ENCODE measurements at regions not wholly inside any gene's neighbourhood (a gene's known extent, or its start where the extent isn't known, plus 50 kb on each side); places are given as distances from the start of the nearest gene placed in this dataset.

DNA sequence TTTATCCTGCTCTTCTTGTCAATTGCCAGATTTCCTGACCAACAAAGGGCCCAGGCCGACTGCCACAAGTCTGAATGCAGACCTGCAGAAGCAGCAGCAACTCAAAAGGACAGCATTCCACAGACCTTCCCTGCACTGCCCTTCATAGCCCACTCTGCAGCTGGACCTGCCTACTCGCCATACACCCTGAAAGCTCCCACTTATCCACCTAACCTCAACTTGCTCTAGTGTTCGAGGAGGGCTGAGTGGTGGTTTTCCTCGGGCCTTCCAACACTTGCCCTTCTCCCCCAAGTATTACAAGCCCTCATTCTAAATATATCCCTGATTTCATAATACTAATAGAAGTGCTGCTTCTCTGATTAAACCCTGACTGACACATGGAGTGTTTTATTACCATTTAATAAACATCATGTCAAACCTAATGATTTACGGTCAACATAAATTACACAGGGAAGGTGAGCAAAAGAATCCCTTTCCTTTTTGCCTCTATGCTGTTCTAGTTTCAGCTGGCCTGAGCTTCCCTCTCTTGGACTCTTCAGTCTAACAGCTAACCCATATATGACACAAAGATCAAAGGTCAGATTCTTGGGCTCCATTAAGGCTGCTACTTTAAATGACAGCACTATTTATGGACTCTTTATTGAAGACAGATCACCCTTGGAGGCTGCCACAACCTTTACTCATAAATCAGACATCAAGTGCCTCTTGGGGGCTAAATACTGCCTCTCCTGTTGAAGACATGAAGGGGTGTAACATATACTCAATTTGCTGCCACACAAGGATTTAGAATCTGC, 1546.9 kb upstream of the TMEM132C start:
- Mint-ChIP-seq H3K27ac (no peak overlapping the region), H3K4me3 (no peak overlapping the region), H3K36me3 (ENCODE audit: low read depth) (peaks cover 52% of the 10 kb centered on the region), H3K4me1 (no peaks in the 10 kb centered on the region), H3K9me3 (peaks cover 92% of the 10 kb centered on the region), H3K27me3 (ENCODE audit: insufficient read depth, low read depth, poor library complexity) (peaks cover 7% of the 10 kb centered on the region)
- Histone ChIP-seq H3K27me3 (ENCODE audit: insufficient read depth) (peaks cover 2% of the 10 kb centered on the region), H4K20me1 (replicated peaks; ENCODE audit: insufficient read depth) (no peaks in the 10 kb centered on the region), H3K36me3 (ENCODE audit: insufficient read depth) (no peaks in the 10 kb centered on the region), H3F3A (replicated peaks; ENCODE audit: low read depth) (no peaks in the 10 kb centered on the region), H3K9me2 (ENCODE audit: insufficient read depth) (no peaks in the 10 kb centered on the region), H3K79me2 (replicated peaks; ENCODE audit: insufficient read depth) (no peaks in the 10 kb centered on the region), H3K4me3 (no peak overlapping the region), H2AFZ (no peak overlapping the region), H3K4me1 (ENCODE audit: insufficient read depth) (no peaks in the 10 kb centered on the region), H3K4me2 (no peak overlapping the region), H3K27ac (ENCODE audit: low read depth) (no peak overlapping the region)
- ATAC-seq (no peak), DNase-seq (ENCODE audit: low spot score) (no peak)
- TF ChIP-seq, protein P1, sequence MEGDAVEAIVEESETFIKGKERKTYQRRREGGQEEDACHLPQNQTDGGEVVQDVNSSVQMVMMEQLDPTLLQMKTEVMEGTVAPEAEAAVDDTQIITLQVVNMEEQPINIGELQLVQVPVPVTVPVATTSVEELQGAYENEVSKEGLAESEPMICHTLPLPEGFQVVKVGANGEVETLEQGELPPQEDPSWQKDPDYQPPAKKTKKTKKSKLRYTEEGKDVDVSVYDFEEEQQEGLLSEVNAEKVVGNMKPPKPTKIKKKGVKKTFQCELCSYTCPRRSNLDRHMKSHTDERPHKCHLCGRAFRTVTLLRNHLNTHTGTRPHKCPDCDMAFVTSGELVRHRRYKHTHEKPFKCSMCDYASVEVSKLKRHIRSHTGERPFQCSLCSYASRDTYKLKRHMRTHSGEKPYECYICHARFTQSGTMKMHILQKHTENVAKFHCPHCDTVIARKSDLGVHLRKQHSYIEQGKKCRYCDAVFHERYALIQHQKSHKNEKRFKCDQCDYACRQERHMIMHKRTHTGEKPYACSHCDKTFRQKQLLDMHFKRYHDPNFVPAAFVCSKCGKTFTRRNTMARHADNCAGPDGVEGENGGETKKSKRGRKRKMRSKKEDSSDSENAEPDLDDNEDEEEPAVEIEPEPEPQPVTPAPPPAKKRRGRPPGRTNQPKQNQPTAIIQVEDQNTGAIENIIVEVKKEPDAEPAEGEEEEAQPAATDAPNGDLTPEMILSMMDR (conservative IDR thresholded peaks at IDR 0.05; ENCODE audit: low read depth in 2 of 2), result no peak

GRCh38 chr12:126726481-126727217, 1540.3 kb upstream of the TMEM132C start:
- Histone ChIP-seq H3K36me3 (ENCODE audit: insufficient read depth) (no peaks in the 10 kb centered on the region), H3K27ac (ENCODE audit: low read depth) (no peak overlapping the region), H3K27me3 (ENCODE audit: insufficient read depth) (peaks cover 42% of the 10 kb centered on the region), H3K4me1 (ENCODE audit: insufficient read depth) (peaks cover 4% of the 10 kb centered on the region), H2AFZ (peak overlapping the region; percentile 59; the same call in 1 of the 2 replicates), H3K4me2 (peak overlapping the region; percentile 75), H3K79me2 (replicated peaks; ENCODE audit: insufficient read depth) (no peaks in the 10 kb centered on the region), H3K9me2 (ENCODE audit: insufficient read depth) (no peaks in the 10 kb centered on the region), H3F3A (replicated peaks; ENCODE audit: low read depth) (no peaks in the 10 kb centered on the region), H4K20me1 (replicated peaks; ENCODE audit: insufficient read depth) (no peaks in the 10 kb centered on the region), H3K4me3 (peak overlapping the region; percentile 53)
- H3K27ac Mint-ChIP-seq, result no peak overlapping the region
- H3K36me3 Mint-ChIP-seq (ENCODE audit: low read depth), result peaks cover 44% of the 10 kb centered on the region
- H3K9me3 Mint-ChIP-seq, result peaks cover 90% of the 10 kb centered on the region
- H3K27me3 Mint-ChIP-seq (ENCODE audit: insufficient read depth, low read depth, poor library complexity), result peaks cover 1% of the 10 kb centered on the region
- DNase-seq (ENCODE audit: low spot score), result peak; percentile 40
- no peak for ATAC-seq
- H3K4me3 Mint-ChIP-seq, result no peak overlapping the region
- H3K4me1 Mint-ChIP-seq, result no peaks in the 10 kb centered on the region
- TF ChIP-seq POLR2AphosphoS5 (IDR thresholded peaks at IDR 0.05; ENCODE audit: low read depth) (no peak), NANOG (IDR thresholded peaks at IDR 0.05; ENCODE audit: borderline replicate concordance) (no peak), EZH2 (IDR thresholded peaks at IDR 0.05; ENCODE audit: low read depth, unreplicated experiment) (no peak), JUNB (IDR thresholded peaks at IDR 0.05; ENCODE audit: unreplicated experiment) (no peak), ETS1 (IDR thresholded peaks at IDR 0.05) (no peak), ZNF114 (CRISPR knock-in tag; IDR thresholded peaks at IDR 0.05) (no peak)
- TF ChIP-seq, protein P2, sequence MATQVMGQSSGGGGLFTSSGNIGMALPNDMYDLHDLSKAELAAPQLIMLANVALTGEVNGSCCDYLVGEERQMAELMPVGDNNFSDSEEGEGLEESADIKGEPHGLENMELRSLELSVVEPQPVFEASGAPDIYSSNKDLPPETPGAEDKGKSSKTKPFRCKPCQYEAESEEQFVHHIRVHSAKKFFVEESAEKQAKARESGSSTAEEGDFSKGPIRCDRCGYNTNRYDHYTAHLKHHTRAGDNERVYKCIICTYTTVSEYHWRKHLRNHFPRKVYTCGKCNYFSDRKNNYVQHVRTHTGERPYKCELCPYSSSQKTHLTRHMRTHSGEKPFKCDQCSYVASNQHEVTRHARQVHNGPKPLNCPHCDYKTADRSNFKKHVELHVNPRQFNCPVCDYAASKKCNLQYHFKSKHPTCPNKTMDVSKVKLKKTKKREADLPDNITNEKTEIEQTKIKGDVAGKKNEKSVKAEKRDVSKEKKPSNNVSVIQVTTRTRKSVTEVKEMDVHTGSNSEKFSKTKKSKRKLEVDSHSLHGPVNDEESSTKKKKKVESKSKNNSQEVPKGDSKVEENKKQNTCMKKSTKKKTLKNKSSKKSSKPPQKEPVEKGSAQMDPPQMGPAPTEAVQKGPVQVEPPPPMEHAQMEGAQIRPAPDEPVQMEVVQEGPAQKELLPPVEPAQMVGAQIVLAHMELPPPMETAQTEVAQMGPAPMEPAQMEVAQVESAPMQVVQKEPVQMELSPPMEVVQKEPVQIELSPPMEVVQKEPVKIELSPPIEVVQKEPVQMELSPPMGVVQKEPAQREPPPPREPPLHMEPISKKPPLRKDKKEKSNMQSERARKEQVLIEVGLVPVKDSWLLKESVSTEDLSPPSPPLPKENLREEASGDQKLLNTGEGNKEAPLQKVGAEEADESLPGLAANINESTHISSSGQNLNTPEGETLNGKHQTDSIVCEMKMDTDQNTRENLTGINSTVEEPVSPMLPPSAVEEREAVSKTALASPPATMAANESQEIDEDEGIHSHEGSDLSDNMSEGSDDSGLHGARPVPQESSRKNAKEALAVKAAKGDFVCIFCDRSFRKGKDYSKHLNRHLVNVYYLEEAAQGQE (IDR thresholded peaks at IDR 0.05; ENCODE audit: unreplicated experiment), result no peak
